CD4-positive, alpha-beta T cell treated with Interleukin-6 for 4 hours (primary cell): ENCODE measurements at regions not wholly inside any gene's neighbourhood (a gene's known extent, or its start where the extent isn't known, plus 50 kb on each side); places are given as distances from the start of the nearest gene placed in this dataset.
"Not testable (repeated sequence)": the region's sequence is repeated elsewhere in the genome, so short reads cannot be mapped to it uniquely, and the experiment has no call there.

ENCODE experiments used
- DNase-seq: peaks from one replicate; pipeline ENCODE4 v3.0.0-alpha.2; 2020; ENCODE audit warnings: mixed read lengths

DNA sequence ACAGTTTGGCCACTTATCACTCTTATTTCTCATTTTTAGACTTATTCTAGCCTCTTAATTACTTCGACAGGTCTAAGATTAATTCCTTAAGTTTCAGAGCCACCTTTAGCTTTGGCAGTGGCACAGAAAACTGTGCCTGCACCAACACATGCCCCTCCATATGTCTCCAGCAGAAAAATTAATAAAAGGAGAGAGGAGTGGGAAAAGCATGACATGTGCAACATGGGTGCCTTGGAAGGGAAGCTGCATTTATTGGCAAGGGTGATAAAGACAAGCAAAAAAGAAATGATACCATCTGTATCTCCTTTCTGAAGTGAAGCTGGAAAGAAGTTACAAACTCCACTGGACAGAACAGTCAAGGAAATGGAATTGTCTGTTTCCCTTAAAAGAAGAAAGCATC, 121.7 kb upstream of the CFAP20DC start:
- DNase-seq = no peak

DNA sequence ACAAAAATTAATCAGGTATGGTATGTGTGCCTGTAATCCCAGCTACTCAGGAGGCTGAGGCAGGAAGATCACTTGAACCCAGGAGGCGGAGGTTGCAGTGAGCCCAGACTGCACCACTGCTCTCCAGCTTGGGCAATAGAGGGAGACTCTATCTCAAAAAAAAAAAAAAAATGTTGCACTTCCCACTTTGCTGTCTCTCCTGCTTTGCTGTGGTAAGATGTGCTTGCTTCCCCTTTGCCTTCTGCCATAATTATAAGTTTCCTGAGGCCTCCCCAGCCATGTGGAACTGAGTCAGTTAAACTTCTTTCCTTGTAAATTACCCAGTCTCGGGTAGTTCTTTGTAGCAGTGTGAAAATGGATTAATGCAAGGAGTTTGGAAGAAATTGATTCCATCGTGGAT, 120.3 kb upstream of the CFAP20DC start:
- DNase-seq = not testable (repeated sequence)

DNA sequence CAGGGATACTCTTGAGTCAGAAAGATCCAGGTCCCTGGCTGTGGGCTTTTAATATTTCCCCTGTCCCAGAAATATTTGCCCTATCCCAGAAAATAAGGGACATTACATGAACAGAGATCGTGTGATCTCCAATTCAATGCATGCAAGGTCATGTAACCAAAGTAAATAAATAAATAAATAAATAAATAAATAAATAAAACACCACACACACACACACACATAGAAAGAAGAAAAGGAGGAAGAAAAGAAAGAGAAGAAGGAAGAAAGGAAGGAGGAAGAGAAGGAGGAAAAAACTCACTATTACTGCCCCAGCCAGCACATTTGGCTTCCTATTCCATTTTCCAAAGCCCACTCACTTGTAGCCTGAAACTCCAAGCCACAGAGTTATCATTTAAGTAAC, 117.9 kb upstream of the CFAP20DC start:
- DNase-seq = no peak

GRCh38 chr3:59163953-59164352, 114.1 kb upstream of the CFAP20DC start:
- no peak for DNase-seq

- no peak for DNase-seq
Observed at GRCh38 chr3:59161048-59161447, 111.2 kb upstream of the CFAP20DC start.

GRCh38 chr3:59160133-59160746, 110.4 kb upstream of the CFAP20DC start:
- no peak for DNase-seq

- DNase-seq = no peak
Observed at GRCh38 chr3:59153648-59154047, 103.8 kb upstream of the CFAP20DC start.

- DNase-seq = no peak
Observed at GRCh38 chr3:59152943-59153342, 103.1 kb upstream of the CFAP20DC start.

GRCh38 chr3:59150039-59150438, 100.2 kb upstream of the CFAP20DC start:
- DNase-seq = no peak

DNA sequence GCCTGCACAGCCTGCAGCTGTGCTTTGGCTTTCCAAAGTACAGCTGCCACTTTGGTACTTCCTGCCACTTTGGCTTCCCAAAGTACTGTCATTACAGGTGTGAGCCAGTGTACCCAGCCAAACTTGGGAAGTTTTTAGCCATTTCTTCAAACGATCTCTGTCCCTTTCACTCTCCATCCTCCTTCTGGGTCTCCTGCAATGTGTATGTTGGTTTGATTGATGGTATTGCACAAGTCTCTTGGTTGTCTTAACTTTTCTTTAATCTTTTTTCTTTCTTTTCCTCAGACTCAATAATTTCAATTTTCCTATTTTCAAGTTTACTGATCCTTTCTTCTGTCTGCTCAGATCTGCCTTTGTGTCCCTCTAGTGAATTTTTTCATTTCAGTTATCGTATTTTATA, 99.3 kb upstream of the CFAP20DC start:
- DNase-seq = no peak

DNA sequence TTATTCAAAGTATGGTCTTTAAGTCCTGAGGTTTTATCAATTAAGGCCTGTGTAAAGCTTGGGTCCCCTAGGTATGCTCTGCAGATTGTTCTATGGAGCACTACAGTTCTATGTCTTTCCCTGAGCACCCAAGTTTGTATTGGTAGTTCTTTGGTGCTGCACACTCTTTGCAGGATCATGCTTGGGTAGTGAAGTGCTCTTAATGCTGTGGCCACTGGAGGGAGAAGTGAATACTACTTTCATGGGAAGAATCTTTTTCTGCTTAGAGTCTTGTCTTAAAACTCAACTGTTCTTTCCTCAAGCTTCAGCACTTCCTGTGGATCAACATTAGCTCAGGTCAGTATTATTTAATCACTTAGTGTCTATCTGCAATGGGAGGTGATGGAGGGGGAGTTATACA, 93.6 kb upstream of the CFAP20DC start:
- DNase-seq = no peak

DNA sequence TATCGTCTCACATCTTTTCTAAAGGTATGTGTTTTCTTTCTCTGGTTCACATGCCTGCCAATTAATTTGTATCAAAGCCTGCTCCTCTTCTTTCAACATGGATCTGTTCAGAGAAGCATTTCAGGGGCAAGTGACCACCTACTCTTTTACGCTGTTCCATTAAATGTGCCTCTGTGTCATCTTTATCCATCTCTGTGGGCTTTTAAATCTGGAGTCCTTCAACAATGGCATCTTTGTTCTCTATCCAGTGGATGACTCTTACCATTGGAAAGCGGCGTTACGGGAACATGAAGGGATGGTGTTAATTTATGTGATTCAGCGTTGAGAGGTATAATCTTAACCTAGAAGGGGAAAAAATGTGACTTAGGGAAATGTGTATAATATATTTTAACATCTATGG, 92.7 kb upstream of the CFAP20DC start:
- DNase-seq = no peak

GRCh38 chr3:59138966-59139365, 89.1 kb upstream of the CFAP20DC start:
- no peak for DNase-seq

GRCh38 chr3:59137415-59137814, 87.6 kb upstream of the CFAP20DC start:
- DNase-seq = no peak

GRCh38 chr3:59136081-59136480, 86.3 kb upstream of the CFAP20DC start:
- no peak for DNase-seq

- no peak for DNase-seq
Observed at GRCh38 chr3:59135096-59135495, 85.3 kb upstream of the CFAP20DC start.

DNA sequence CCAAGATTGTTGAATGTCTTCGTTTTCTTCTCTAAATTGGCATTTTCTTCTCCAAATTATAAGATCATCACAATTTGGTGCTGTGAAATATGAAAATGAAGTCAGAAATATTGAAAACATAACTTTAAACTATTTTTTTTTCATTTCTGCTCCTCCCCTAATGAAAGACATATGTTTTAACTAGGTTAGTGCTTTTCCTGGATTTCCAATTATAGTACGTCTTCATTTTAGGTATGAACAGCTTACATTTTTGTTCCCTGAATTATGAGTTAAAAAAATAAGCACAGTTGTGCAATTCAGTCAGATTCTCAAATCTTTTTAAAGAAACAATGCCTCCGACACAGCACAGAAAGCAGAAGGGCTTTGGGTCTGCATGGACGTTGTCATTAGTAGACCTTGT, 83.5 kb upstream of the CFAP20DC start:
- DNase-seq = no peak

DNA sequence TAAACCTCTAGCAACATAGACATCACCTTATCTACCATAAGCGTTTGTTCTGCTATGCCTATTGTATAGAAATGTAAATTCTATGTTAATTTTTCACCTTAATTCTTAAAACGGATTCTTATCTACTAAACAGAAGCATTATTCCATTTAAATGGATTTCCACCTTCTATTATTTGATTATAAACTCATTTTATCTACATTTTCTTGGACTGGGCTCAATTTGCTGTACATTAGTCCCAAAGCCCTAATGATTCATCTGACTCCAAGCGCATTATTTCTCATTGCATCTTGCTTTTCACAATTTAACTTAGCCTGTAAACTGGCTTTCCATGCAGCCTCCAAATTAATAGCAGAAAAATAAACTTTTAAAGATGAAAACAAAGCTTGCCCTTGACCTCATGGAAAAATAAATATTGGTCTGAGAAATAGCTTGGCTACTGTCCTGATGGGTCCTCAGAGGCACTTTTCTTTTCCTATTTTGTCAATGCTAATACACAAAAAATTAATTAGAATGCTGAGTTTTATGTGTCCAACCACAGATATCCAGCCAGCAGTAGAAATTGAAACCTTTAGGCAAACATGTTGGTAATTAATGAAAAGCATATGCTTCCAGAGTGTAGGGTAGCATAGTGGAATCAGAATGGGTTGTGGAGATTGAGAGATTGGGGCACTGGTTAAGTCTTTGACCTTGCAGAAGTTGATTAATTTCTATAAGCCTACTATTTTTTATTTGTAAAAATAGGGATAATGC, 81.4 kb upstream of the CFAP20DC start:
- no peak for DNase-seq

DNA sequence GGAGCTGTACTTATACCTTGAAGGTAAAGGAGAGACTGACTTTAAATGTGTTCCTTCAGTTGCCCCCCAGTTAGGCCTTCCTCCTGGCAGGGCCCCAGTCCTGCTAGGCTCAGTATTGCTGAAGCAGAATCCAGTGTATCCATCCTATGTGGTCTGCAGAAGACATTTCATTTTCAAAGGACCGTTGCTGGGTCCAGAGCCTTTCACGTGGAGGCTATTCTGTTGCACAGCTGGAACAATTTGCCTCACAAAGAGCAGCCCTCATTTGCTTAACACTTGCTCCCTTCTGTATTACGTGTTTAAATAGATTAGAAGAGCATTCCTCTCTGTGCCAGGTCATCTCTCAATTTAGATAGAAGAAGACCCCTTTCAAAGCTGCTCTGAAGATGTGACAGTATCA, 78.9 kb upstream of the CFAP20DC start:
- DNase-seq = no peak

GRCh38 chr3:59127071-59127470, 77.2 kb upstream of the CFAP20DC start:
- no peak for DNase-seq

- no peak for DNase-seq
Observed at GRCh38 chr3:59126446-59126845, 76.6 kb upstream of the CFAP20DC start.

GRCh38 chr3:59121346-59122144, 71.7 kb upstream of the CFAP20DC start:
- no peak for DNase-seq

- no peak for DNase-seq
Observed at GRCh38 chr3:59118928-59119327, 69.1 kb upstream of the CFAP20DC start.

DNA sequence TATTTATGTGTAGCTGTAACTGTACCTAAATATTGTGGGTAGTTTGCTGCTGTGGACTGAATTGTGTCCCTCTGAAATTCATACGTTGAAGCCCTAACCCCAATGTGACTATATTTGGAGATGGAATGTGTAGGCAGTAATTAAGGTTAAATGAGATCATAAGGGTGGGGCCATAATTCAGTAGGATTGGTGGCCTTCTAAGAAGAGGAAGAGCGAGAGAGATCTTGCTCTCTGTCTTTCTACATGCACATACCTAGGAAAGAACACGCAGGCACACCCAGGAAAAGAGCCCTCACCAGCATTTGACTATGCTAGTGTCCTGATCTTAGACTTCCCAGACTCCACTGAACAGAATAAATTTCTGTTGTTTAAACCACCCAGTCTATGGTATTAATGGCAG, 67.6 kb upstream of the CFAP20DC start:
- no peak for DNase-seq
